A549 (cell line): ENCODE measurements at regions not wholly inside any gene's neighbourhood (a gene's known extent, or its start where the extent isn't known, plus 50 kb on each side); places are given as distances from the start of the nearest gene placed in this dataset.

Experiments
- ATAC-seq, 2 experiments: fragments of 200-7000 bp in 1 of 2; fragments of >200 bp in 1 of 2; cut with Nextera tagmentation in 1 of 2; cut with Tn5 transposase in 1 of 2; 3 replicates each; pipeline versions ENCODE4 v1.8.0 to v1.9.1; 2018 to 2020; ENCODE audit warnings: mild to moderate bottlenecking in 1 of 2, moderate library complexity in 1 of 2
- CTCF ChIA-PET: fragments of 300-600 bp; sonication (Branson Sonifier 250); formaldehyde crosslinking; extraction: SDS; loops from one replicate; lab custom pipeline; 2021; ENCODE audit warnings: antibody characterized with exemption, inconsistent platforms; lab: Yijun Ruan, JAX
- POLR2A ChIA-PET: fragments of 350-600 bp; formaldehyde crosslinking; extraction: SDS; loops from one replicate; lab custom pipeline; 2021; ENCODE audit warnings: antibody characterized with exemption, inconsistent platforms; lab: Yijun Ruan, JAX
- DNase-seq, 2 experiments: peaks; one replicate each; pipeline versions ENCODE4 v3.0.0 to v3.0.0-alpha.2; 2011 to 2016; ENCODE audit warnings: low read depth in 1 of 2, low spot score in 1 of 2
- FAIRE-seq: peaks from 2 replicates; lab custom pipeline; 2011; peaks lifted over from hg19 to GRCh38; lab: Jason Lieb, UNC
- H3K27ac ChIP-seq, 2 experiments: fragments of >200 bp; sonication (Bioruptor Twin); formaldehyde crosslinking; 3 replicates each; pipeline ENCODE4 v1.5.1; 2016 to 2017
- H3K4me1 ChIP-seq: fragments of >200 bp; sonication (Bioruptor Twin); formaldehyde crosslinking; 3 replicates; pipeline ENCODE4 v1.6.1; 2016
- H3K4me2 ChIP-seq: fragments of >200 bp; sonication (Bioruptor Twin); formaldehyde crosslinking; 3 replicates; pipeline ENCODE4 v1.6.1; 2016
- H3K4me3 ChIP-seq: fragments of >200 bp; sonication (Bioruptor Twin); formaldehyde crosslinking; 3 replicates; pipeline ENCODE4 v1.5.1; 2016
- H3K9me3 ChIP-seq: fragments of >200 bp; sonication (Bioruptor Twin); formaldehyde crosslinking; 3 replicates; pipeline ENCODE4 v1.6.1; 2016
- BHLHE40 ChIP-seq: IDR thresholded peaks from 2 replicates; pipeline ENCODE4 v1.6.1; 2012; ENCODE audit warnings: low read depth, low read length, inconsistent platforms
- CBX2 ChIP-seq: fragments of 200-600 bp; sonication (generic); IDR thresholded peaks from 2 replicates; pipeline ENCODE4 v1.6.1; 2016; ENCODE audit warnings: low read depth, mild to moderate bottlenecking, borderline replicate concordance
- CBX8 ChIP-seq: fragments of 200-600 bp; sonication (generic); IDR thresholded peaks from 2 replicates; pipeline ENCODE4 v1.6.1; 2016
- CEBPB ChIP-seq, 2 experiments: fragments of >200 bp in 1 of 2; sonication (Bioruptor Twin) in 1 of 2; formaldehyde crosslinking in 1 of 2; IDR thresholded peaks; 2 replicates each; pipeline ENCODE4 v1.6.1; 2012 to 2016
- EHF ChIP-seq: fragments of 250-450 bp; sonication (Bioruptor Pico); IDR thresholded peaks from 2 replicates; pipeline ENCODE4 v1.5.0; 2020; ENCODE audit warnings: mild to moderate bottlenecking
- EHMT2 ChIP-seq: fragments of 200-600 bp; sonication (generic); IDR thresholded peaks from 2 replicates; pipeline ENCODE4 v1.6.1; 2016; ENCODE audit warnings: antibody characterized with exemption, low read depth, mild to moderate bottlenecking, moderate library complexity
- HDAC2 ChIP-seq: fragments of 200-600 bp; sonication (generic); IDR thresholded peaks from 2 replicates; pipeline ENCODE4 v1.6.1; 2016
- HOXB13 ChIP-seq: fragments of 250-450 bp; sonication (Bioruptor Pico); IDR thresholded peaks from 2 replicates; pipeline ENCODE4 v1.5.0; 2020; ENCODE audit warnings: low read depth, mild to moderate bottlenecking, moderate library complexity
- JUNB ChIP-seq: fragments of >200 bp; sonication (Bioruptor Twin); formaldehyde crosslinking; IDR thresholded peaks from 2 replicates; pipeline ENCODE4 v1.6.1; 2016
- KDM1A ChIP-seq: fragments of 200-600 bp; sonication (generic); IDR thresholded peaks from 2 replicates; pipeline ENCODE4 v1.6.1; 2016; ENCODE audit warnings: low read depth, mild to moderate bottlenecking
- MAZ ChIP-seq: fragments of 150-350 bp; IDR thresholded peaks from 2 replicates; pipeline ENCODE4 v1.6.1; 2014; ENCODE audit warnings: antibody characterized with exemption, low read depth, low read length, borderline replicate concordance
- MYC ChIP-seq: IDR thresholded peaks from 2 replicates; pipeline ENCODE4 v1.6.1; 2012; ENCODE audit warnings: mild to moderate bottlenecking, inconsistent platforms, low read length, improper control_type of control experiment, borderline replicate concordance
- NR3C1 ChIP-seq: fragments of >200 bp; sonication (Bioruptor Twin); formaldehyde crosslinking; IDR thresholded peaks from 3 replicates; pipeline ENCODE4 v1.6.1; 2017
- RAD21 ChIP-seq, 2 experiments: fragments of >200 bp in 1 of 2; sonication (Bioruptor Twin) in 1 of 2; formaldehyde crosslinking in 1 of 2; IDR thresholded peaks in 1 of 2; conservative IDR thresholded peaks in 1 of 2; 2 replicates in 1 of 2; 3 replicates in 1 of 2; pipeline ENCODE4 v1.6.1; 2012 to 2018; ENCODE audit warnings: inconsistent platforms in 1 of 2
- RARB ChIP-seq: fragments of 250-450 bp; sonication (Bioruptor Pico); IDR thresholded peaks from 2 replicates; pipeline ENCODE4 v1.8.0; 2021; ENCODE audit warnings: mild to moderate bottlenecking, moderate library complexity
- RCOR1 ChIP-seq: fragments of 150-350 bp; IDR thresholded peaks from 2 replicates; pipeline ENCODE4 v1.6.1; 2014; ENCODE audit warnings: antibody characterized with exemption, low read length, low read depth
- TFCP2L1 ChIP-seq: fragments of 250-450 bp; sonication (Bioruptor Pico); IDR thresholded peaks from 2 replicates; pipeline ENCODE4 v1.5.0; 2021; ENCODE audit warnings: mild to moderate bottlenecking
- ZFP36 ChIP-seq: fragments of 450-650 bp; IDR thresholded peaks from 2 replicates; pipeline ENCODE4 v1.6.1; 2014; ENCODE audit warnings: borderline replicate concordance; ENCODE audit not compliant: partially characterized antibody
- ZNF302 ChIP-seq: fragments of 250-450 bp; sonication (Bioruptor Pico); IDR thresholded peaks from 2 replicates; pipeline ENCODE4 v1.9.0; 2021; ENCODE audit warnings: inconsistent platforms, mild to moderate bottlenecking, moderate library complexity
- WGBS: methylation state at CpG from one replicate; pipeline ENCODE4 v1.1.6; 2017; ENCODE audit errors: missing lambda C conversion rate; 5-methylcytosine and 5-hydroxymethylcytosine counted together
- TF ChIP-seq, protein P1 (sequence below): fragments of 250-450 bp; sonication (Bioruptor Pico); IDR thresholded peaks from 2 replicates; pipeline ENCODE4 v1.5.0; 2020; ENCODE audit warnings: low read depth, mild to moderate bottlenecking, moderate library complexity
- TF ChIP-seq, protein P2 (sequence below): fragments of >200 bp; sonication (Bioruptor Twin); formaldehyde crosslinking; IDR thresholded peaks from 3 replicates; pipeline ENCODE4 v1.6.1; 2016
- TF ChIP-seq, protein P3 (sequence below): IDR thresholded peaks from 2 replicates; pipeline ENCODE4 v1.6.1; 2012
- TF ChIP-seq, protein P4 (sequence below): fragments of 450-650 bp; IDR thresholded peaks from 2 replicates; pipeline ENCODE4 v1.6.1; 2014; ENCODE audit warnings: antibody characterized with exemption
- TF ChIP-seq, protein P5 (sequence below): fragments of >200 bp; sonication (Bioruptor Twin); formaldehyde crosslinking; IDR thresholded peaks from 3 replicates; pipeline ENCODE4 v1.5.1; 2016

DNA sequence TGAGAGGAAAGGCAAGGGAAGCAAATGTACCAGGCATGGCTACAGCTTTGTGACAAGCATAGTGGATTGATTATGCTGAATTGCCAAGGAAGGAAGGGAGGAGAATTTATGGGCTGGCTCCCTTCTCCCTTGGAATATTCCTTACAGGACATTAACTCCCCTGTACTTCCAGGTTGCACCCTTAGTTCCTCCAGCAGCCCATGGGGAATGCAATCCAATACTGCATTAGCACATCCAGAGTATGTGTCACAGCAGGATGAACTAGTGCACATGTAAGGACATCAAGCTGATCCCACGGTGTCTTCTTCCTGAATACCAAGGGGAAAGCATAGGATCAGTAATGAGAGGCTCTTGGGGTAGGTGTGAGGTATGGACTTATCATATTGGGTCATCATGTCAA, 390.7 kb upstream of the POU3F2 start:
- Histone ChIP-seq H3K9me3 (no peaks in the 10 kb centered on the region), H3K4me3 (no peak overlapping the region), H3K4me1 (no peaks in the 10 kb centered on the region), H3K27ac (no peak overlapping the region), H3K4me2 (no peak overlapping the region)
- no peak for ATAC-seq
- TF ChIP-seq HDAC2 (no peak), CBX2 (no peak), BHLHE40 (no peak), ZFP36 (no peak), RCOR1 (no peak), HOXB13 (CRISPR knock-in tag) (no peak), NR3C1 (no peak), CBX8 (no peak), CEBPB (IDR thresholded peaks at IDR 0.05) (no peak), RARB (no peak)
- TF ChIP-seq, protein P1, sequence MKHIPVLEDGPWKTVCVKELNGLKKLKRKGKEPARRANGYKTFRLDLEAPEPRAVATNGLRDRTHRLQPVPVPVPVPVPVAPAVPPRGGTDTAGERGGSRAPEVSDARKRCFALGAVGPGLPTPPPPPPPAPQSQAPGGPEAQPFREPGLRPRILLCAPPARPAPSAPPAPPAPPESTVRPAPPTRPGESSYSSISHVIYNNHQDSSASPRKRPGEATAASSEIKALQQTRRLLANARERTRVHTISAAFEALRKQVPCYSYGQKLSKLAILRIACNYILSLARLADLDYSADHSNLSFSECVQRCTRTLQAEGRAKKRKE (CRISPR knock-in tag), result no peak
- DNase-seq, result no peak
- WGBS, result 0% methylated on average over 1 of the region's 1 CpG
- ChIA-PET CTCF (no interaction called here), POLR2A (no interaction called here)
- FAIRE-seq, result no peak

DNA sequence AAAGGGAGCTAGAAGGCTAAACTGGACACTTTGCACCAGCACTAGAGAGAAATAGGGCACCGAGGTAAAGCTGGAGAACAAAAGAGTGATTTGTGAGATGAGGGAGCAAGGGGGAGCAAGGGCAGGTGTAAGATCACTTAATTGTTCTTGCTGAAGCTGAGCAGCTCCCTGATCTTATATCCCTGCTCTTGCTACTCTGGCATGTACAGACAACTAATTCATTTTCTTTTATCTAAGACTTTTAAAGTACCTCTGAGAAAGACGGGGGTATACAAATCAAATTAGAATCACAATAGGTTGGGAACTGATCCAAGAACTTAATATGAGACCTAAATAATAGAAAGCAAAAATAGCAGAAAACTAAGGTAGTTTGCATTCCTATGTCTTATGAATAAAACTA, 381.7 kb upstream of the POU3F2 start:
- Histone ChIP-seq H3K4me3 (no peak overlapping the region), H3K27ac (no peak overlapping the region), H3K4me2 (no peak overlapping the region), H3K9me3 (no peaks in the 10 kb centered on the region), H3K4me1 (no peaks in the 10 kb centered on the region)
- FAIRE-seq, result no peak
- DNase-seq, result no peak
- ATAC-seq, result no peak
- 0% methylated on average over 2 of the region's 2 CpGs for WGBS
- ChIA-PET POLR2A (no interaction called here), CTCF (no interaction called here)
- TF ChIP-seq JUNB (no peak), EHMT2 (no peak), ZFP36 (no peak), MYC (no peak), ZNF302 (CRISPR knock-in tag) (no peak)

DNA sequence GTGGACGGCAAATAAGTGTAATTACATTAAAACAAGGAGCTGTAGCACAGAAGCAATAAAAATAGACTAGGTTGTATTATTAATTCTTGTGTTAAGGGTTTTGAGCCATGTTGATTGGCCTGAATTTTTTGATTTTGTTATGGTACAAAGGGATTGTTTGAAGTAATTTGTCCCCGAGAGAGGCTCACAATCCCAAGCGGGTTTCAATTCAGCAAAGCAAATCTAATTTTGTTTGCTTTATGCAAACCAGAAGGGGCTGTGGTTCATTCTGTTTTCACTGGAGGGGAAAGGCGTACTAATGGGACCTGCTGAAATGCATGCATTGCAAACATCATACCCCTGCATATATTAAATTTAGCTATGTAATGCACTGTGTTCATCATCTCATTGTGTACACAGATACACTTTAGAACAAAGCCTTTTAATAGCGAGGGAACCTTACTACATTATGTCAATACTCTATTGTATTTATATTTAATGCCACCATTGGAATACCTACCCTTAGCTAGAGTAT, 379.5 kb upstream of the POU3F2 start:
- H3K4me3 ChIP-seq, result no peak overlapping the region
- no peak overlapping the region for H3K27ac ChIP-seq
- DNase-seq, result no peak
- TF ChIP-seq, protein P2, sequence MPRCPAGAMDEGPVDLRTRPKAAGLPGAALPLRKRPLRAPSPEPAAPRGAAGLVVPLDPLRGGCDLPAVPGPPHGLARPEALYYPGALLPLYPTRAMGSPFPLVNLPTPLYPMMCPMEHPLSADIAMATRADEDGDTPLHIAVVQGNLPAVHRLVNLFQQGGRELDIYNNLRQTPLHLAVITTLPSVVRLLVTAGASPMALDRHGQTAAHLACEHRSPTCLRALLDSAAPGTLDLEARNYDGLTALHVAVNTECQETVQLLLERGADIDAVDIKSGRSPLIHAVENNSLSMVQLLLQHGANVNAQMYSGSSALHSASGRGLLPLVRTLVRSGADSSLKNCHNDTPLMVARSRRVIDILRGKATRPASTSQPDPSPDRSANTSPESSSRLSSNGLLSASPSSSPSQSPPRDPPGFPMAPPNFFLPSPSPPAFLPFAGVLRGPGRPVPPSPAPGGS, result no peak
- no peak for TF ChIP-seq RAD21 (conservative IDR thresholded peaks at IDR 0.05 in 1 of 2, IDR thresholded peaks at IDR 0.05 in 1 of 2)
- TF ChIP-seq, all 56 proteins: peak for 0
- H3K4me1 ChIP-seq, result no peaks in the 10 kb centered on the region
- CTCF ChIA-PET, result no interaction called here
- POLR2A ChIA-PET, result no interaction called here
- no peak overlapping the region for H3K4me2 ChIP-seq
- 20% methylated on average over 5 of the region's 5 CpGs for WGBS
- no peak for ATAC-seq
- FAIRE-seq, result no peak
- H3K9me3 ChIP-seq, result no peaks in the 10 kb centered on the region

DNA sequence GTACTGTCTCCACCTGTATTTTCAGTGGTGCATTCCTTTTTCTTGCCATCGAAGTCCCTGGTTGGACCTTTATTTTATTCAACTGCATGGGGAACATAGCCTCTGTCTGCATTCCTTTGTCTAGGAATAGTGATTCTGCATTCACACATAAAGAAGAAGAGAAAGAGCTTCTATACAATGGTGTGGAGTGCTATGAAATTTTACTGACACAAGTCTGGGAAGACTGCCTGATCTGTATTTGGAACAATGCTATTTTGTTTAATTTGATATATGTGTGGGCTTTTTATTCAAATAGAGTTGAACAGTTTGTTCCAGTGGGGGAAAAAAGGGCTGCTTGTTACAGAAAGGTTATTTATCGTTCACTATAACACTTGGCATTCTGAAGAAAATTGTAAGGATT, 375.7 kb upstream of the POU3F2 start:
- FAIRE-seq, result no peak
- CTCF ChIA-PET, result no interaction called here
- WGBS, result 0% methylated on average over 2 of the region's 2 CpGs
- Histone ChIP-seq H3K27ac (no peak overlapping the region), H3K9me3 (no peaks in the 10 kb centered on the region), H3K4me2 (no peak overlapping the region), H3K4me1 (no peaks in the 10 kb centered on the region), H3K4me3 (no peak overlapping the region)
- DNase-seq, result no peak
- TF ChIP-seq KDM1A (no peak), MAZ (no peak), RARB (no peak), TFCP2L1 (CRISPR knock-in tag) (no peak), EHF (CRISPR knock-in tag) (no peak), NR3C1 (no peak)
- TF ChIP-seq, protein P3, sequence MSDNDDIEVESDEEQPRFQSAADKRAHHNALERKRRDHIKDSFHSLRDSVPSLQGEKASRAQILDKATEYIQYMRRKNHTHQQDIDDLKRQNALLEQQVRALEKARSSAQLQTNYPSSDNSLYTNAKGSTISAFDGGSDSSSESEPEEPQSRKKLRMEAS, result no peak
- TF ChIP-seq, protein P4, sequence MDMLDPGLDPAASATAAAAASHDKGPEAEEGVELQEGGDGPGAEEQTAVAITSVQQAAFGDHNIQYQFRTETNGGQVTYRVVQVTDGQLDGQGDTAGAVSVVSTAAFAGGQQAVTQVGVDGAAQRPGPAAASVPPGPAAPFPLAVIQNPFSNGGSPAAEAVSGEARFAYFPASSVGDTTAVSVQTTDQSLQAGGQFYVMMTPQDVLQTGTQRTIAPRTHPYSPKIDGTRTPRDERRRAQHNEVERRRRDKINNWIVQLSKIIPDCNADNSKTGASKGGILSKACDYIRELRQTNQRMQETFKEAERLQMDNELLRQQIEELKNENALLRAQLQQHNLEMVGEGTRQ, result no peak
- TF ChIP-seq, protein P5, sequence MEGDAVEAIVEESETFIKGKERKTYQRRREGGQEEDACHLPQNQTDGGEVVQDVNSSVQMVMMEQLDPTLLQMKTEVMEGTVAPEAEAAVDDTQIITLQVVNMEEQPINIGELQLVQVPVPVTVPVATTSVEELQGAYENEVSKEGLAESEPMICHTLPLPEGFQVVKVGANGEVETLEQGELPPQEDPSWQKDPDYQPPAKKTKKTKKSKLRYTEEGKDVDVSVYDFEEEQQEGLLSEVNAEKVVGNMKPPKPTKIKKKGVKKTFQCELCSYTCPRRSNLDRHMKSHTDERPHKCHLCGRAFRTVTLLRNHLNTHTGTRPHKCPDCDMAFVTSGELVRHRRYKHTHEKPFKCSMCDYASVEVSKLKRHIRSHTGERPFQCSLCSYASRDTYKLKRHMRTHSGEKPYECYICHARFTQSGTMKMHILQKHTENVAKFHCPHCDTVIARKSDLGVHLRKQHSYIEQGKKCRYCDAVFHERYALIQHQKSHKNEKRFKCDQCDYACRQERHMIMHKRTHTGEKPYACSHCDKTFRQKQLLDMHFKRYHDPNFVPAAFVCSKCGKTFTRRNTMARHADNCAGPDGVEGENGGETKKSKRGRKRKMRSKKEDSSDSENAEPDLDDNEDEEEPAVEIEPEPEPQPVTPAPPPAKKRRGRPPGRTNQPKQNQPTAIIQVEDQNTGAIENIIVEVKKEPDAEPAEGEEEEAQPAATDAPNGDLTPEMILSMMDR, result no peak
- POLR2A ChIA-PET, result no interaction called here
- no peak for ATAC-seq
